Activated CD4-positive, alpha-beta T cell treated with anti-CD3 and anti-CD28 coated beads, Interleukin-2, amount 10 ng/mL, durations not matched to agents 7 days and 5 days (primary cell): ENCODE measurements at regions not wholly inside any gene's neighbourhood (a gene's known extent, or its start where the extent isn't known, plus 50 kb on each side); places are given as distances from the start of the nearest gene placed in this dataset.

ENCODE experiments used
- CTCF ChIA-PET: fragments of 350-600 bp; sonication (Branson Sonifier 250); formaldehyde crosslinking; loops from one replicate; lab custom pipeline; 2021; ENCODE audit warnings: antibody characterized with exemption; lab: Charles Lee
- POLR2A ChIA-PET: fragments of 350-600 bp; sonication (Branson Sonifier 250); formaldehyde crosslinking; loops from one replicate; lab custom pipeline; 2021; ENCODE audit warnings: antibody characterized with exemption; lab: Charles Lee
- DNase-seq: peaks from one replicate; pipeline ENCODE4 v3.0.0-alpha.2; 2020
- H3K27ac Mint-ChIP-seq: one replicate; pipeline ENCODE4 v1.8.0; 2021; ENCODE audit warnings: mild to moderate bottlenecking, moderate library complexity, mixed read lengths
- H3K27me3 Mint-ChIP-seq: one replicate; pipeline ENCODE4 v1.8.0; 2021; ENCODE audit warnings: mixed read lengths
- H3K36me3 Mint-ChIP-seq: one replicate; pipeline ENCODE4 v1.8.0; 2021; ENCODE audit warnings: low read depth, mixed read lengths
- H3K4me1 Mint-ChIP-seq: one replicate; pipeline ENCODE4 v1.8.0; 2021; ENCODE audit warnings: mixed read lengths
- H3K4me3 Mint-ChIP-seq: one replicate; pipeline ENCODE4 v1.8.0; 2021; ENCODE audit warnings: mild to moderate bottlenecking, moderate library complexity, mixed read lengths
- H3K9me3 Mint-ChIP-seq: one replicate; pipeline ENCODE4 v1.8.0; 2021; ENCODE audit warnings: mixed read lengths

- Mint-ChIP-seq H3K4me1 (no peaks in the 10 kb centered on the region), H3K27ac (no peak overlapping the region), H3K36me3 (no peaks in the 10 kb centered on the region), H3K4me3 (no peak overlapping the region), H3K9me3 (no peaks in the 10 kb centered on the region), H3K27me3 (no peaks in the 10 kb centered on the region)
- ChIA-PET CTCF (no interaction called here), POLR2A (no interaction called here)
- DNase-seq: no peak
These were observed 245.6 kb upstream of the GOLIM4 start for GRCh38 chr3:168341192-168341815.

- ChIA-PET POLR2A (no interaction called here), CTCF (interaction anchor here (1.0 kb wide), 1 partner anchor 8 kb away, joined by 3 read pairs; no protein-coding TSS in a partner anchor)
- H3K9me3 Mint-ChIP-seq: no peaks in the 10 kb centered on the region
- H3K4me3 Mint-ChIP-seq: no peak overlapping the region
- H3K27me3 Mint-ChIP-seq: no peaks in the 10 kb centered on the region
- no peak for DNase-seq
- H3K27ac Mint-ChIP-seq: no peak overlapping the region
- H3K4me1 Mint-ChIP-seq: no peaks in the 10 kb centered on the region
- H3K36me3 Mint-ChIP-seq: no peaks in the 10 kb centered on the region
These were observed 242.4 kb upstream of the GOLIM4 start for GRCh38 chr3:168338161-168338560.

GRCh38 chr3:168336276-168336675, 240.6 kb upstream of the GOLIM4 start:
- no peaks in the 10 kb centered on the region for H3K27me3 Mint-ChIP-seq
- no peak for DNase-seq
- no peaks in the 10 kb centered on the region for H3K36me3 Mint-ChIP-seq
- H3K4me3 Mint-ChIP-seq: no peak overlapping the region
- ChIA-PET POLR2A (no interaction called here), CTCF (no interaction called here)
- H3K27ac Mint-ChIP-seq: no peak overlapping the region
- H3K4me1 Mint-ChIP-seq: no peaks in the 10 kb centered on the region
- H3K9me3 Mint-ChIP-seq: no peaks in the 10 kb centered on the region

- Mint-ChIP-seq H3K4me1 (no peaks in the 10 kb centered on the region), H3K9me3 (no peaks in the 10 kb centered on the region), H3K27me3 (no peaks in the 10 kb centered on the region), H3K36me3 (no peaks in the 10 kb centered on the region), H3K4me3 (no peak overlapping the region), H3K27ac (no peak overlapping the region)
- DNase-seq: no peak
- CTCF ChIA-PET: no interaction called here
- POLR2A ChIA-PET: no interaction called here
These were observed 237.7 kb upstream of the GOLIM4 start for GRCh38 chr3:168333410-168333935.

DNA sequence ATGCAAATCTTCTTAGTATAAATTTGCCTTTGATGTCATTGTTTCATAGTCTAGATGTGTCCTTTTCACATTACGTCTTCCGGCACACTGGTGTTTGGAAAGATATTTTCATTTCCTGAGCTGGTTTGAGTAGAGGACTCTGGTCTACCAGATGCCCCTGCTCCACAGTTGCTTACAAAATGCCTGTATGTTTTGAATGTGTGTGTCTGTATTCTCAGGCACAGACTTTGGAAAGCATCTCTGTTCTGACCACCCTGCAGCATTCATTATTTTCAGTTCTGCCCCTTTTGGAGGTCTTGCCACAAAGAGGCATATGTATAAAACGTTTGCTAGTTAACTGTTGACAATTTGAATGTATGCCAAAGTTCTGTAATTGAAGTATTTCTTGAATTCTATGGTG, 236.0 kb upstream of the GOLIM4 start:
- CTCF ChIA-PET: no interaction called here
- Mint-ChIP-seq H3K4me3 (no peak overlapping the region), H3K27ac (no peak overlapping the region), H3K36me3 (no peaks in the 10 kb centered on the region), H3K27me3 (no peaks in the 10 kb centered on the region), H3K4me1 (no peaks in the 10 kb centered on the region), H3K9me3 (no peaks in the 10 kb centered on the region)
- no peak for DNase-seq
- POLR2A ChIA-PET: no interaction called here

DNA sequence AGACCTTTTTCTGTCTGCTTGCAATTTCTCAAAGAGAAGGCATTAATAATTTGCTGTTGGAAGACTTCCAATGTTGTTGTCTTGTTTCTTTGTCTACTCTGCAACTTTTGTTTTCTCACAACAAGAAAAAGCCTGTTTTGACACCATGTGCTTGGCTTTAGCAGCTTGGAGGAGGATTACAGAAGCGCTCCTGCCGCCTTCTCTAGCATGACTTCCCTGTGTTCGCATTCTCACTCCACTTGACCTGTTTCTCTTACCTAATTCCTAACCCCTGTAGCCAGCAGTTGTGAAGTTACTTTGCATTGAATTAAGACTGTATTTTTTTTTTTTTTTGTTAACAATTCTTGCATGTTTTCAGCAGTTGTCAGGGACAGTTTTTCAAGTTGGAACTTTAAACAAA, 235.3 kb upstream of the GOLIM4 start:
- Mint-ChIP-seq H3K36me3 (no peaks in the 10 kb centered on the region), H3K4me1 (no peaks in the 10 kb centered on the region), H3K27ac (no peak overlapping the region), H3K27me3 (no peaks in the 10 kb centered on the region), H3K4me3 (no peak overlapping the region), H3K9me3 (no peaks in the 10 kb centered on the region)
- DNase-seq: no peak
- POLR2A ChIA-PET: no interaction called here
- CTCF ChIA-PET: no interaction called here

GRCh38 chr3:168327856-168328255, 232.1 kb upstream of the GOLIM4 start:
- no peaks in the 10 kb centered on the region for H3K36me3 Mint-ChIP-seq

GRCh38 chr3:168325684-168326083, 230.0 kb upstream of the GOLIM4 start:
- no peak overlapping the region for H3K4me3 Mint-ChIP-seq
- ChIA-PET CTCF (no interaction called here), POLR2A (no interaction called here)
- H3K36me3 Mint-ChIP-seq: no peaks in the 10 kb centered on the region
- H3K27me3 Mint-ChIP-seq: no peaks in the 10 kb centered on the region
- no peaks in the 10 kb centered on the region for H3K4me1 Mint-ChIP-seq
- no peaks in the 10 kb centered on the region for H3K9me3 Mint-ChIP-seq
- no peak for DNase-seq
- H3K27ac Mint-ChIP-seq: no peak overlapping the region

More at GRCh38 chr3:168327856-168328255, 232.1 kb upstream of the GOLIM4 start:
- Mint-ChIP-seq H3K27me3 (no peaks in the 10 kb centered on the region), H3K27ac (no peak overlapping the region), H3K4me3 (no peak overlapping the region), H3K9me3 (no peaks in the 10 kb centered on the region), H3K4me1 (no peaks in the 10 kb centered on the region)
- CTCF ChIA-PET: no interaction called here
- DNase-seq: no peak
- POLR2A ChIA-PET: no interaction called here

- no peak for DNase-seq
- Mint-ChIP-seq H3K27me3 (no peaks in the 10 kb centered on the region), H3K4me1 (no peaks in the 10 kb centered on the region), H3K9me3 (peaks cover 2% of the 10 kb centered on the region), H3K36me3 (no peaks in the 10 kb centered on the region), H3K4me3 (no peak overlapping the region), H3K27ac (no peak overlapping the region)
- ChIA-PET POLR2A (no interaction called here), CTCF (no interaction called here)
These were observed 227.2 kb upstream of the GOLIM4 start for GRCh38 chr3:168322941-168323340.

DNA sequence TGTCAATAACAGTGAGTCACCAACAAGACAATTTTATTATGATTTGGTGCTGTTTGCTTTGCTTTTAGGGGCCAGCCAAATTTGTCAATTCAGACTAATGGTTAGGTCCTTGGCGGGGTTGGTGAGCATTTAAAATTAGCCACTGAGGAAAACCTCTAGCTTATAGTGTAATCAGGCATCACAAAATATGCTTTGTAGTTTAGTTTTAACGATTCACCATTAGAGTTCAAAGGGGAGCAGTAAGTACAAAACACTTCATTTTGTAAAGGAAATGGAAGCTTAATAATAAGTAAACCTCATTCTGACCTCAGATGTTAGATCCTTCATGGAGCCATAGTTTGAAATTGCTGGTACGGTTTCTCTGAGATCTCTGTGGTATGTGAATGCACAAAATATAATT, 218.4 kb upstream of the GOLIM4 start:
- H3K4me1 Mint-ChIP-seq: no peaks in the 10 kb centered on the region
- no peaks in the 10 kb centered on the region for H3K9me3 Mint-ChIP-seq
- no peaks in the 10 kb centered on the region for H3K36me3 Mint-ChIP-seq
- CTCF ChIA-PET: no interaction called here
- DNase-seq: no peak
- POLR2A ChIA-PET: no interaction called here
- no peak overlapping the region for H3K27ac Mint-ChIP-seq
- no peak overlapping the region for H3K4me3 Mint-ChIP-seq
- H3K27me3 Mint-ChIP-seq: no peaks in the 10 kb centered on the region

- no peaks in the 10 kb centered on the region for H3K4me1 Mint-ChIP-seq
- no peaks in the 10 kb centered on the region for H3K36me3 Mint-ChIP-seq
- H3K27ac Mint-ChIP-seq: no peak overlapping the region
- no peak overlapping the region for H3K4me3 Mint-ChIP-seq
- ChIA-PET POLR2A (no interaction called here), CTCF (no interaction called here)
- H3K9me3 Mint-ChIP-seq: no peaks in the 10 kb centered on the region
- no peaks in the 10 kb centered on the region for H3K27me3 Mint-ChIP-seq
- DNase-seq: no peak
These were observed 217.3 kb upstream of the GOLIM4 start for GRCh38 chr3:168312984-168313383.

GRCh38 chr3:168307893-168308292, 212.2 kb upstream of the GOLIM4 start:
- ChIA-PET CTCF (no interaction called here), POLR2A (no interaction called here)
- DNase-seq: no peak
- peaks cover 3% of the 10 kb centered on the region for H3K9me3 Mint-ChIP-seq
- no peaks in the 10 kb centered on the region for H3K36me3 Mint-ChIP-seq
- no peaks in the 10 kb centered on the region for H3K4me1 Mint-ChIP-seq
- no peak overlapping the region for H3K27ac Mint-ChIP-seq
- no peaks in the 10 kb centered on the region for H3K27me3 Mint-ChIP-seq
- no peak overlapping the region for H3K4me3 Mint-ChIP-seq

DNA sequence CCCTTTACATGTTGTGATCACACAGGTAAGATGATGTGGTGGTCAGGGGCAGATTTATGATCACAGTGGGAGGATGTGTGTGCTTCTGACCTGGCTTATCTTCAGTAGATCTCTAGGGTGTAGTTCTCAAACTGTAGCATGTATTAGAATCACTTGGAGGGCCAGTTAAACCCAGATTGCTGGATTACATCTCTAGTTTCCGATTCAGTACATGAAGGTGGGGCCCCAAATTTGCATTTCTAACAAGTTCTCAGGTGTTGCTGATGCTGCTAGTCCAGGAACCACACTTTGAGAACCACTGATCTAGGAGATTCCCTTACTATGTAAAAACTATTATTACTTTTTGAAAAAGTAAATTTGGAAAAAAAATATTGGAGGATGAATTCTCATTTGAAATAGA, 199.3 kb upstream of the GOLIM4 start:
- CTCF ChIA-PET: no interaction called here
- Mint-ChIP-seq H3K9me3 (no peaks in the 10 kb centered on the region), H3K4me1 (no peaks in the 10 kb centered on the region), H3K27ac (no peak overlapping the region), H3K36me3 (no peaks in the 10 kb centered on the region), H3K27me3 (no peaks in the 10 kb centered on the region), H3K4me3 (no peak overlapping the region)
- POLR2A ChIA-PET: no interaction called here
- DNase-seq: no peak

DNA sequence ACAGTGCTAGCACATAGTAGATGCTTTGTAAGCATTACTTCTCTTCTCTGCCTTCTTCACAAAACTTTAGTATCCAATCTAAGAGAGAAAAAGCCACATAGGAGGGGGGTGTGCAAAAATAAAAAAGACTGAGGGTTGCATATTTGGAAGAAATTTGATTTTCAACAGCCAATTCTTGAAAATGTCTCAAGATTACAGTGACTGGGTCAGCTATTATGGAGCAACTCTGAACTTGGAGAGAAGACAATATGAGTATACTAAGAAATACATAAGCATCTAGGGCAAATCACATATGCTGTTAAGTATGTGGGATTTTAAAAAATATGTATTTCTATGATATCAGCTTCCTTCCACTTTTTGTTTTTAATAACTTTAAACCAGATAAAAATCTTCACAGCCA, 196.6 kb upstream of the GOLIM4 start:
- H3K27ac Mint-ChIP-seq: no peak overlapping the region
- H3K4me3 Mint-ChIP-seq: no peak overlapping the region
- ChIA-PET CTCF (no interaction called here), POLR2A (no interaction called here)
- H3K36me3 Mint-ChIP-seq: no peaks in the 10 kb centered on the region
- no peak for DNase-seq
- no peaks in the 10 kb centered on the region for H3K4me1 Mint-ChIP-seq
- H3K27me3 Mint-ChIP-seq: no peaks in the 10 kb centered on the region
- no peaks in the 10 kb centered on the region for H3K9me3 Mint-ChIP-seq
